Lower leg skin (tissue), 3 donors: ENCODE measurements at regions not wholly inside any gene's neighbourhood (a gene's known extent, or its start where the extent isn't known, plus 50 kb on each side); places are given as distances from the start of the nearest gene placed in this dataset.

Experiments
- POLR2A ChIP-seq, 2 donors: fragments of 450-650 bp; IDR thresholded peaks; one replicate each; pipeline ENCODE4 v1.6.1; 2016 to 2017; ENCODE audit warnings: antibody characterized with exemption in 2 of 2, mild to moderate bottlenecking in 1 of 2, moderate library complexity in 1 of 2
- TF ChIP-seq, protein P1 (sequence below), 3 donors: fragments of 450-650 bp; IDR thresholded peaks; one replicate each; pipeline ENCODE4 v1.5.1; 2016; ENCODE audit warnings: antibody characterized with exemption in 3 of 3, mild to moderate bottlenecking in 3 of 3, moderate library complexity in 2 of 3

DNA sequence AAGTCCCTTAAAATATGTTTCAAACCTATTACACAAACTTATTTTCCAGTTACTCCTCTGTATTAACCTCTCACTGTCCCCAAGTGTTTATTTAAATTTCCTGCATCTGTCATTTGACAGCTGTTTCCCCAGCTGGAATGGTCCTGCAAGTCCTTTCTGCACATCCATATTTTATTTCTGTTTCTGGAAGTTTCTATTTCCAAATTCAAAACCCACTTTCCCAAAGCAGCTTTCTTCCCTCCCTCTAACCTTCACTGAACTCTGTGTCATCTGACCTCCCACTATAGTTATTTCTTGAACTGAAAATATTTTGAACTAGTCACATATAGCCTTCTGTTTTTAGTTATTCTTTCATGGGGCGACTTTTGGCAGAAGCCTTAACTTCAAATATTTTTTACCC lies 459.4 kb upstream of the MC4R start:
- TF ChIP-seq, protein P1, sequence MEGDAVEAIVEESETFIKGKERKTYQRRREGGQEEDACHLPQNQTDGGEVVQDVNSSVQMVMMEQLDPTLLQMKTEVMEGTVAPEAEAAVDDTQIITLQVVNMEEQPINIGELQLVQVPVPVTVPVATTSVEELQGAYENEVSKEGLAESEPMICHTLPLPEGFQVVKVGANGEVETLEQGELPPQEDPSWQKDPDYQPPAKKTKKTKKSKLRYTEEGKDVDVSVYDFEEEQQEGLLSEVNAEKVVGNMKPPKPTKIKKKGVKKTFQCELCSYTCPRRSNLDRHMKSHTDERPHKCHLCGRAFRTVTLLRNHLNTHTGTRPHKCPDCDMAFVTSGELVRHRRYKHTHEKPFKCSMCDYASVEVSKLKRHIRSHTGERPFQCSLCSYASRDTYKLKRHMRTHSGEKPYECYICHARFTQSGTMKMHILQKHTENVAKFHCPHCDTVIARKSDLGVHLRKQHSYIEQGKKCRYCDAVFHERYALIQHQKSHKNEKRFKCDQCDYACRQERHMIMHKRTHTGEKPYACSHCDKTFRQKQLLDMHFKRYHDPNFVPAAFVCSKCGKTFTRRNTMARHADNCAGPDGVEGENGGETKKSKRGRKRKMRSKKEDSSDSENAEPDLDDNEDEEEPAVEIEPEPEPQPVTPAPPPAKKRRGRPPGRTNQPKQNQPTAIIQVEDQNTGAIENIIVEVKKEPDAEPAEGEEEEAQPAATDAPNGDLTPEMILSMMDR (IDR thresholded peaks at IDR 0.05) = no peak
- TF ChIP-seq POLR2A (IDR thresholded peaks at IDR 0.05) = no peak
